GM21367 (cell line): ENCODE measurements at regions not wholly inside any gene's neighbourhood (a gene's known extent, or its start where the extent isn't known, plus 50 kb on each side); places are given as distances from the start of the nearest gene placed in this dataset.

Experiments
- ATAC-seq: cut with Tn5 transposase; IDR thresholded peaks from one replicate; pipeline ENCODE4 v1.9.1; 2021; ENCODE audit not compliant: unreplicated experiment

DNA sequence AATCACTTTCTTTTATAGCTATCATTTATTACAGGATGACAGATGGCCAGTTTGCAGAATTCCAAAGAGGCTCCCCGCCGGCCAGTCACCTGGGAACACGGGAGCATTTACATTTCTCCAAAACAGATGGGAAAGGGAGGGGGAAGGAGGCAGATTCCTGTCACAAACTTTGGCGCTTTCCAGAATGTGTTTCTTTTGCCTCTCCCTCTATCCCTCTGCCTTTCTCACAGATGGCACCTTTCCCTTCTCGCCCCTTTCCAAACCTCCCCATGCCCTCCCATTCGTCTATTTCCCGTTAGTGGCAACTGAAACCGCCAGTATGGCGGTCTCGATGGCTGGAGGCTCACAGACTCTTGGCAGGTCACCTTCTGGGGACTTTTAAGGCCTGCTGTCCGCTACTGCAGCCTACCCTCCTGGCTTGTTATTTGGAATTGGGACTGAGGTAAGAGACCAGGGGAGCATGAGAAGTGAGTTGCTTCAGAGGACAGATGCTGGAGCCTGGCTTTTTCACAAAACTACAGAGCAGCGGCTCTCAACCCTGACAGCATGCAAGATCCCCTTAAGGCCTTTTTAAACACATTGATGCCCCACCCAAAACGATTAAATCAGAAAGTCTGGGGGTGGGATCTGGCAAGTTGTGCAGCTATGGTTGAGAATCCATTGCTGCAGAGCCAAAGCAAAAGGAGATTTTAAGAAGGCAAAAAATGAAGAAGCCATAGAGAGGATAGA lies 161.5 kb upstream of the VASH1 start:
- no peak for ATAC-seq

DNA sequence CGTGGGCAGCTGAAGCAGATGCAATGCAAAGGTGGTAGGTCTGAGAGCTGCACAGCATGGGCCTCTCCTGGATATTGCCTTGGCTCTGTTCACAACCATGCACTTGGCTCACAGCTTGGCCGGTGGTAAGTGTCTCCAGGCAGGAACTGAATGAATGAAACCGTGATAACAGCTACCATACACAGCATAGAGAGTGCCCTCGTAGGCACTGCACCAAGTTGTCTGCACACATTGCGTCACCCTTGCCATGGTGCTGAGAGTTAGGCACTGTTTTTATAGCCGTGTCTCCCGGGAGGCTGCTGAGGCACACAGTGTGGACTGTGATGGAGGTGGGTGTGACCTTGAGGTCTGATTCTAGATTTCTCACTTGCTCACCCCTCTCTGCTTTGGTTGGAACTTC lies 157.6 kb upstream of the VASH1 start:
- ATAC-seq = no peak

DNA sequence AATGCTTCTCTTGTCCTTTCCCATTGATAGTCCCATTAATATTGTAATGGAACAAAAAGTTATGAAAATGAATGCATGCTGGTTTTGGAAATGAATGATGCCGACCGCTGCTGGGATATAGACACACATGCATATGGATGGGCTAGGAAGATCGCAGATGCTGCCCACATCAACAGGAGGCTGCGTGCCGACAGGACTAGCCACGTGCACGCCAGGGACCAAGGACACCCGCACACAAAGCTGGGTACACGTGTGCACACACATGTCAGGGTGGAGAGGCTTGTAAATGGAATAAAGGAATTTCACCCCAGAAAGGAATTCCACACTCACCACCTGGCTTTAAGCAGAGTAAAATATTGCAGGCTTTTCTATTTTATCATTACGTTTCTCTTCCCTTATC lies 153.8 kb upstream of the VASH1 start:
- ATAC-seq = no peak

DNA sequence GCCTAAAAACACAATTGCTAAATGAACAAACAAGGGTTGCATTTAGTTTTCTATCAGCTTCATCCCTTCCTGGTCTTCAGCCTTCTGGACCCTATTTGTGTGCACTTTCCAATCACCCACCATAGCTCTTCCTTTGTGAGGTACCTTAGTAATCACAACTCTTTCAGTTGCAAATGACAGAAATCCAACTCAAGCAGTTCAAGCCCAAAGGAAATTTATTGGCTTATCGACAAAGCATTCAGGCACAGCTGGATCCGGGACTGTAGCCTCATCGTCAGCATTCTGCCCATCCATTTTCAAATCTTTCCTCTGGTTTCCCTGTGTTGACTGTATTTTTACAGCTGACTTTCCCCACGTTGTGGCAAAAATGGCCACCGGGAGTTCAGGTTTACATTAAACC lies 148.6 kb upstream of the VASH1 start:
- ATAC-seq = no peak

DNA sequence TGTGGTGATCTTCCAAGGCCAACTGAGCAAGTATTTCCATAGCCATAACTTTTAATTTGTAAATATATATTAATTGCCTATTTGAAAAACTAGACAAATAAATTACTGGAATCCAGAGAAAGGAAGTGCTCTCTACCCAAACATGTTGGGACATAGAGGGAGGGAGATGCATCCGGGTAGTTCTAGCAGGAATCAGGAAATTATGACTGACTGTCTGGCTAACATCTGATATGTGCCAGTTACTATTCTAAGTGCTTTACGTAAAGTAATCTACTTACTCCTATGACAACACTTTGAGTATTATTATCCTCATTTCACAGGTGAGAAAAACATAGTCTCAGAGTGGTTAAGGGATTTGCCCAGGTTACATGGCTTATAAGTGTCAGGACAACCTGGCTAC lies 147.7 kb upstream of the VASH1 start:
- ATAC-seq = no peak

DNA sequence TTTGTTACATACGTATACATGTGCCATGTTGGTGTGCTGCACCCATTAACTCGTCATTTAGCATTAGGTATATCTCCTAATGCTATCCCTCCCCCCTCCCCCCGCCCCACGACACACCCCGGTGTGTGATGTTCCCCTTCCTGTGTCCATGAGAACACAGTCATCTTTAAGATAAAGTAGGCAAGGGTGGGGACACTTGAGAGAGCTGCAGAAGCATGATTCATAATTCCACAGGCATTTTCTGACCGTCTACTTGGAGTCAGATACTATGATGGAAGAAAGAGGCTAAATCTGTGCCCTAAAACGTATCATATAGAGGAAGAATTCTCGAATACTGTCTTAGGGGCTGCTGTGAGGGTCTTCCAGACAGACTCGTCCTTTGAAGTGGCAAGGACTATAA lies 145.9 kb upstream of the VASH1 start:
- no peak for ATAC-seq

DNA sequence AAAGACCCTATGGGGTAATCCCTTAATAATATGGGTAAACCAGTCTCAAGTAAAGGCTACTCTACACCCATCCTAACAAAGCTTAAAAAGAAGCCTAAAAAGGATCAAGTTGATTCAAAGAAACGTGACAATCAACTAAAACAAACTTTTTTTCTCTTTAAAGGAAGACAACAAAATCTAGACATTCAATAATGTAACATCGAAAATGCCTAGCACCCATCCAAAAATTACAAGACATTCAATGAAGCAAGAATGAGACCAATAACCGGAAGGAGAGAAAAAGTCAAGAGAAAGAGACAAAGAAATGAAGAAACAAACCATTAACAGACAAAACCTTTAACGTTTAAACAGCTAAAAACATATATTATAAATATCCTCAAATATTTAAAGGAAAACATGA lies 143.8 kb upstream of the VASH1 start:
- ATAC-seq = no peak

DNA sequence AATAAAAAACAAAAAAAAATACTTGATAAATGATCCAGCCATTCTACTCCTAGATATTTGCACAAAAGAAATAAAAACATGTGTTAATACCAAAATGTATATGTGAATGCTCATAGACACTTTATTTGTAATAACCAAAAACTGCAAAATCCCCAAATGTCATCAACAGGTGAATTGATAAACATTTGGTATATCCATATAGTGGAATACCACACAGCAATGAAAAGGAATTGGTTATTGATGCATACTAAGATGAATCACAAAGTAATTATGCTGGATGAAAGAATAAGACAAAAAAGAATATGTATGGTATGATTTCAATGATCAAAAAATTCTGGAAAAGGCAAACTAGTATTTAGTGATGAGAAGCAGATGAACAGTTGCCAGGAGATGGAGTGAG lies 124.7 kb upstream of the VASH1 start:
- ATAC-seq = no peak

DNA sequence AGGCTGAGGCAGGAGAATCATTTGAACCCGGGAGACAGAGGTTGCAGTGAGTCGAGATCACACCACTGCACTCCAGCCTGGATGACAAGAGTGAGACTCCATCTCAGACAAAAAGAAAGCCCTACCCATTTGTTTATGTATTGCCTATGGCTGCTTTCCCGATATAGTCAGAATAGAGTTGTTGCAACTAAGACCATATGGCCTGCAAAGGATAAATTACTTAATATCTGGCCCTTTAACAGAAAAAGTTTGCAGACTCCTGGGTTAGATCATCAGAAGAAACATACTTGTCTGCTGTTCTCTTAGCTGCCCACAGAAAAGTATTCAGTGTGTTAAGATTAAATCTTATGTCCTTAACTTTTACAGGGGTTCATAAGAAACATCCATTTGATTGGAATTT lies 122.4 kb upstream of the VASH1 start:
- no peak for ATAC-seq

DNA sequence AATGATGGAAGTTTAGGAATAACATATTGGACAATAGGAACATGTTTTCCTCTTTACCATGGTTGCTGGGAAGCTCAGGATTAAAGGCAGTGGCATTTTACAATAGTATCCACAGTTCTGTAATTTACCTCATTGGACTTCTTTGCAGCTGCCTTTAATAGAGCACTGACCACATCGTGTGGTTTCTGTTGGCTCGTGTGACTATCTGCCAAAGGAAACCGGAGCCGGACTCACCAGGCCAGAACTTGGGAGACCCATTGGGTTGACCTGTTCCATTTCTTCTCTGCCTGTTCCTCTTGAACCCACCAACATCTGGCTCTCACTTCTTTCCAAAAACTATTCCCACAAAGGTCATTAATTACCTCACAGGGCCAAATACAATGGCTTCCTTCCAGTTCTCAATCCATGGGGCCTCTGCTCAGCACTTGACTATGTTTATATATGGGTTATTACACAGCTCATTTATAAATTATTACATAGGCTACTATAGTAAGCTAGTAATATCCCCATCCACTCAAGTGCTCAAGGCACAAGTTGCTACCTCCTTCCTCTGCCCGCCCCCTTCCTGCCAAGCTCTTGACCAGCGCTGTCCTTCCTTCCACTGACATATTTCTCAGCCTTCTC lies 121.5 kb upstream of the VASH1 start:
- no peak for ATAC-seq

DNA sequence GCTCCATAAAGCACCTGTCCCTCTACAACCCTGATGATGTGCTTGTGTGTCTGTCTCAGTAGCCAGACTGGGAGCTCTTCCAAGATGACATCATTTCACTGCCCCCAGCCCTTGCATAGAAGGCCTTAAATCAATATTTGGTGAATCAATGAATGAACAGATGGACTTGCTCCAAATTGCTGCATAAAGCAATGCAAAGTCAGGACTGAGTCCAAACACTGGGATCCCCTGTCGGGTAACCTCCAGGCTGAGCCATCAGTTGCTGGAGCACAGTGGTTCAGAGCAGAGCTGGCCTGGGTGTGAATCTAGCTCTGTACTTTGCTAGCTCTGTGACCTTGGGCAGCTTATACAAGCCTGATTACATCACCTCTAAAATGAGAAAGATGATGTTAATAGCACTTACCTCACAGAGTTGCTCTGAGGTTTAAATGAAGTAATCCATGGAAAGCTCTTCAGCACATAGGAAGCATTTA lies 120.3 kb upstream of the VASH1 start:
- no peak for ATAC-seq

DNA sequence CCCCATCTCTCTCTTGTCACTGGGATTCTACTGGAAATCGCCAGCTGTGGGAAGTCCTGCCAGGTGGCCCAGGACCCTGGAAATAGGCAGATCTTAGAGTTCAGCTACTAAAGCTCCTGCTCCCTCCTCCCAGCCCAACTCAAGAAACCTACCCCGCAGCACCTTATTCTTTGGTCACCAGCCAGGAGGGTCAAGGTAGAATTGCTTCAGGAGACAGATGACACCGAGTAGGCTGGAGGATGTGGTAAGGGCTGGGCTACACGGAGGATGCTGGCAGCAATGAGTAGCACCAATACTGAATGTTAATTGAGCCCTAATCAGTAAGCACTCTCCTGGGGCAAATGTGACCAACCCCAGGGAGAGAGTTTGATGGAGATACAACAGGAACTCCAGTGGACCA lies 119.7 kb upstream of the VASH1 start:
- ATAC-seq = no peak

DNA sequence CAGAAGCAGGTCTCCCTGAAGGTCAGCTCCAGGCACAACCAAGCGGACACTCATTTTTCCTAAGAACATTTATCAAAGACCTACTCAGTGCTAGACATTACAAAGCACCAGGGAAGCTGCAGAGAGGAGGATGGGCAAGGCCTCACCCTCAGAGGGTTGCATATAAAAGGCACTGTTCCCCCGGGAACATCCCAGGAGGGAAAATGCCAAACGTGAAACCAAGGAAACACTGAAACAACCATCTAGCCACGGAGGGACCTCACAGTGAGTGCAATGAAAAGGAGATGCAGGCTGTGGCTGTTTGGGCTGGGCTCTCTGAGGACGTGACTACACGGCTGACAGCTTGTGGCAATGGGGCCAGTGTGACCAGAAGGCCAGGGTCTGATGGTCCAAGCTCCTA lies 117.4 kb upstream of the VASH1 start:
- ATAC-seq = no peak

DNA sequence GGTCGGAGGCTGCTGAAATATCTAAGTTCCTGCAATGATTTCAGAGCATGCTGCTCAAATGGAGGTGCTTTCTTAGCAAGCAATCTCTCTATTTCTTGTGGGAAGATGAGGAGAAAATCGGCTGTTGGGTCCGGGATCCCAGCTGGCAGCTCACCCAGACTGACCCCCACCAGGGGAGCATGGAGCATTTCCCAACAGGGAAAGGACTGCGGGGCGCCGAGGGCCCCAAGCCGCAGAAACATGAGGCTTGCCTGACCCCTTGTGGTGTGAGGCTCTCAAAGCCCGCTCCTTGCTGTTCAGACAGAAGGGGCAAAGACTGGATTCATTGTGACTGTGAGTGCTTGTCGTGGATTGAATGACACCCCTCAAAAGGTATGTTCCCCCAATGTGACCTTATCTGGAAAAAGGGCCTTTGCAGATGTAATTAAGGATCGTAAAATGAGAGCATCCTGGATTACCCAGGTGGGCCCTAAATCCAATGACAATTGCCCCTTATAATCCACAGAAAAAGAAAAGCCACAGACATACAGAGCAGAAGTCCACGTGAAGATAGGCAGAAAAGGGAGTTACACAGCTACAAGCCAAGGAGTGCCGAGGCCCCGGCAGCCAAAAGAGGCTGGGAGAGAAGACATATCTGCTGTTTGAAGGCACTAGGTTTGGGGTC lies 116.3 kb upstream of the VASH1 start:
- ATAC-seq = no peak

DNA sequence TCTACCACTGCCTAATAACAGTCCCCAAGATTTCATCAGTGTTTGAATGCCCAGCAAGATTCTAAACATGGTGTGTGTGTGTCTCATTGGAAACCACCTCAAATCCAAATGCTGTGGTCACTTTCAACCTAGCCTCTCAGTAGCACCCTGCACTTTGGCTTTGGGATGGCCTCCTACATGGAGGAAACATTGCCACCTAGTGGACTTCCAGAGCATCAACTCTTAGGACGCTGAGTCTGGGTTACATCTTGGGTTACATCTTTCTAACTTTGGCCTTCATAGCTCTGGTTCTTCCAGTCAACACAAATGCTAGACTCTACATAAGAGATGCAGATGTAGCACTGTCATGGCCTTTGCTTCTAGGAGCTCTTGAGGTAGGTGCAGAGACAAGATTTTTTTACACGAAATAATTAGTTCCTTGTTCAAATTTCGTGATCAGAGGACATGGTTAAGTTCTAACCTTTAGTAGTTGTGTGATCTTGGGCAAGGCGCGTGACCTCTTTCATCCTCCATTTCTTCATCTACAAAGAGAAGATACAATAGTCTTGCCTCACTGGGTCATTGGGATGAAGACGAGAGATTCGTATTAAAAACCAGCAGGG lies 113.5 kb upstream of the VASH1 start:
- peak; percentile 53 for ATAC-seq

DNA sequence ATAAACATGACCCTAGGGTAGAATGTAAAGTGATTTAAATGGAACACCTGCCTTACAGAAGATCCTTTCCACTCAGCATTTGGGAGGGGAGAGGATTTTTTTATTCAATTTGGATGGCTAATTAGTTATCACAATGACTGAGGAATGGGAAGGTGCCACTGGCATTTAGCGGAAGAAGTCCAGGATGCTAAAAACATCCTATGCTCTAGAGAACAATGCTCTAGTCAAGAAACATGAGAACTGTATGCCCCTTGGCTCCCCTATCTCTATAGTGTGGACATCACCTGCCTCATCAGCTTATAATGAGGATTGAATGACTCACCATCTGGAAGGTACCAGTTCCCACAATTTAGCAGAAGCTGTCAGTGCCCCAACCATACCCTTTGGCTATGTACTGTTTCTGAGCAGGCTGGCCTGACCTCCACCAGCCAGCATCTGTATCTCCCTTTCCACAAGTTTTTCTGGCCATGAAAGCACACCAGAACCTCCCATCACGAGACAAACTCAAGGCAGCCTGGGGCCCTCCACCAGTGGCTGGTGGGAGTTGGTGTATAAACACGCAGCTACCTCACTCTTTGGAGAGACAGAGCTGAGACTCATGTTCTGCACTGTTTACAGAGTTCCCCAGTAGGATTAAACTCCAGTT lies 109.7 kb upstream of the VASH1 start:
- no peak for ATAC-seq

DNA sequence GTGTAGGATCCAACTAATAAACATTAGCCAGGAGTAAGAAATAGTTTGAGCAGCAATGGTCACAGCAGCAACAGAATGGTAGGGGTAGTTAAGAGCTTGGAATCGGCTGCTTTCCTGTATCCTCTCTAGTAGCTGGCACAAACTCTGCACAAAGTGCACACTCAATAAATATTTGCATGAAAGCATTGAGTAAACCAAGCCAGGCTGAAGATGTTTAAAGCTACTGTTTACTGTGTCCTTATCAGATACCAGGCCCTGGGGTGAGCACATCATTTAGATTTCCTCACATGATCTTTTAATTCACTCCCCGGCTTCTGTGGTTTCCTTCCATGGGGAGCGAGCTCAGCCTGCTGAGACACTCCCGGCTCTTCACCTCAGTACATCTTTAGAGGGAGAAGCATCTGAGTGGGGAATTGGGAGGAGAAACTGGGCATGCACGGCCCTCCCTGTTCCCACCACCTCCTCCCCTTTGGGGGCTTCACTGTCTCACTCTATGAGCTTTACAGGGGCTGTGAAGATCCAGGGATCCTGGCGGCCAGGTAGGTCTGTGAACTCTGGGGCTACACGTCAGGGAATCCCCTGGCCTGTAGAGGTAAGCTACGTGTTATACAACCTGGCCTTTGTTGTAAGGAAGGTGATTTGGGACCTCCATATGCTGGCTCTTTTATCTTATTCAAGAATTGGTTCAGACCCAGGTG lies 107.2 kb upstream of the VASH1 start:
- ATAC-seq = no peak

DNA sequence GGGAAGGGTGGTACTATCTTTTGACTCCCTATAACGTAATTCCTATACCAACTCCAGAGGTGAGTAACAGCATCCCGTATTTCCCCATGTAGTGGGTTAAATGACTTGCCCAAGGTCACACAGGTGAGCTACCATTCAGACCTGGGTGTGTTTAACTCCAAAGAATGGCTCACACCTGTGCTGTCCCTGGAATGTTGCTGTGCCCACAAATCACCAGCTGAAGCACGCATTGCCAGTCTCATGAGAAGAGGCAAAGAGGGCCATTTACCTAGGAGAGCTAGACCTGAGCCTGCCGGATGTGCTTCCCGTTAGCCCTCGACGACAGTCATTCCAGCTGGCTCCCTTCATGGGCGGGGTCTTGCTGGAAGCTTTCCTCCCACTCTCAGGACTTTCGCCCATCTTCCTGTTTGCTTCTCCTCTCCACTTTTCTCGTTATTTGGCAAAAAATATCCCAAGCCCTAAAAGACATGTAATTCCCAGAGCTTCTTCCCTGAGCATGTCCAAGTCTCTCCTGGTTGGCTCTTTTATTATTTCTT lies 106.6 kb upstream of the VASH1 start:
- no peak for ATAC-seq

DNA sequence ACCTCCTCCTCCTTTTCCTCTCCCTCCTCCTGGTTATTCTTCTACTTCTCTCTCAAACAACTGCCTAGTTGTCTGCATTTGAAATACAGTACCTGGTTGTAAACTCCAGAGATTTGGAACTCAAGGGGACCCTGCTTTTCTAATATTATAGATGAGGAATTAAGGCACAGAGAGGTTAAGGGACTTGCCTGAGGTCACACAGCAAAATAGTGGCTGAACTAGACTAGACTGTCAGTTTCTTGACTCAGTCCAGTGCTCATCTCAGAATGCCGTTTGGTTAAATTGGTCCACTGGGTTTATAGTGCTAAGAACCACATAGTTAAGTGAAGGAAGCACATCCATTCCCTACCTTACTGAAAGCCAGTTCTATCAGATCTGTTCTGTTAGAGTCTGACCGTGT lies 105.9 kb upstream of the VASH1 start:
- ATAC-seq = no peak

DNA sequence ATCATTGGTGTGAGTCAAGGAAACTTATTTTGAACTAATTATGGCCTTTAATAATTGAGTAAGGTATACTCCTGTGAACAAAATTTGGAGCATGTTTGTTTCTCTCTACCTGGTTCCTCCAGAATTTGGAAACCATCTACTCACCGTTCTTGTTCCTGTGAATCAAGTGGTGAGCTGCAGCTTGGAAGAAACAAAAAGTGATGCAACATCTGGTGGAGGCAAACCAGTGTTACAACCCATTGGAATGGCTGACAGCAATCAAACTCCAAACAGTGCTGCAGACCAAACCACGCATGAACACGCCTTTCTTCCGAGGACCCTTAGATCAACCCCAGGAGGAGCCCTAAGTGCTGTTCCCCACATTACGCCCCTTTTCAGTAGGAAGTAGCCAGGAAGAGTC lies 104.7 kb upstream of the VASH1 start:
- no peak for ATAC-seq

DNA sequence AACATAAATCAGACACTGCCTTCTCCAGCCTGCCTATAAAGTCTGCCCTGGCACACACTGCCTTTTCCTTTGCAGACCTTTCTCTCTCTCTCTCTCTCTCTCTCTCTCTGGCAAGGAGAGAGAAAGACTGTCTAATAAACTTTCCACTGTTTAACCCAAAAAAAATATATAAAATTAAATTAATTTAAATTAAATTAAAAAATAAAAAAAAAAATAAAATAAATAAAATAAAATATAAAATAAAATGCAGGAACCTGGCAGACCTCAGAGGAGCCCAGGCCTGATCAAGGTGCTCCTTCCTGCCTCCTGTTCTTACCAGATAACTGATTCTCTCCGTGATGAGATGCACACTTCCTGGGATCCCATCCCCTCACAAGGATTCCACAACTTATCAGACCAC lies 103.9 kb upstream of the VASH1 start:
- no peak for ATAC-seq
